HepG2 (cell line): ENCODE measurements at regions not wholly inside any gene's neighbourhood (a gene's known extent, or its start where the extent isn't known, plus 50 kb on each side); places are given as distances from the start of the nearest gene placed in this dataset.

Source experiments
- GLI4 ChIP-seq: sonication (generic); formaldehyde crosslinking; IDR thresholded peaks from 2 replicates; pipeline ENCODE4 v1.5.1; 2020; ENCODE audit warnings: missing genetic modification reagents, mild to moderate bottlenecking, moderate library complexity, borderline replicate concordance
- KDM2A ChIP-seq: sonication (generic); formaldehyde crosslinking; IDR thresholded peaks from 2 replicates; pipeline ENCODE4 v1.4.0; 2020; ENCODE audit warnings: low read depth, missing genetic modification reagents, borderline replicate concordance
- POLR2AphosphoS5 ChIP-seq: IDR thresholded peaks from 2 replicates; pipeline ENCODE4 v1.6.1; 2012; ENCODE audit warnings: low read depth, low read length
- TCF12 ChIP-seq, 2 experiments: fragments of 450-650 bp in 1 of 2; sonication (generic) in 1 of 2; formaldehyde crosslinking in 1 of 2; IDR thresholded peaks; 2 replicates each; pipeline versions ENCODE4 v1.6.1 to v1.8.0; 2017 to 2022; ENCODE audit warnings: antibody characterized with exemption in 1 of 2, mild to moderate bottlenecking in 1 of 2, missing genetic modification reagents in 1 of 2, moderate library complexity in 1 of 2
- ZNF510 ChIP-seq: sonication (generic); formaldehyde crosslinking; IDR thresholded peaks from 2 replicates; pipeline ENCODE4 v1.4.0; 2020; ENCODE audit warnings: low read depth, mild to moderate bottlenecking, missing genetic modification reagents
- TF ChIP-seq, protein P1 (sequence below): sonication (generic); formaldehyde crosslinking; IDR thresholded peaks from 2 replicates; pipeline ENCODE4 v1.4.0; 2020; ENCODE audit warnings: missing genetic modification reagents
- TF ChIP-seq, protein P2 (sequence below): sonication (generic); formaldehyde crosslinking; IDR thresholded peaks from 2 replicates; pipeline ENCODE4 v1.4.0; 2020; ENCODE audit warnings: missing genetic modification reagents; ENCODE audit errors: not compliant biosample characterization
- TF ChIP-seq, protein P3 (sequence below): sonication (generic); formaldehyde crosslinking; IDR thresholded peaks from 2 replicates; pipeline ENCODE4 v1.4.0; 2020; ENCODE audit warnings: missing genetic modification reagents

DNA sequence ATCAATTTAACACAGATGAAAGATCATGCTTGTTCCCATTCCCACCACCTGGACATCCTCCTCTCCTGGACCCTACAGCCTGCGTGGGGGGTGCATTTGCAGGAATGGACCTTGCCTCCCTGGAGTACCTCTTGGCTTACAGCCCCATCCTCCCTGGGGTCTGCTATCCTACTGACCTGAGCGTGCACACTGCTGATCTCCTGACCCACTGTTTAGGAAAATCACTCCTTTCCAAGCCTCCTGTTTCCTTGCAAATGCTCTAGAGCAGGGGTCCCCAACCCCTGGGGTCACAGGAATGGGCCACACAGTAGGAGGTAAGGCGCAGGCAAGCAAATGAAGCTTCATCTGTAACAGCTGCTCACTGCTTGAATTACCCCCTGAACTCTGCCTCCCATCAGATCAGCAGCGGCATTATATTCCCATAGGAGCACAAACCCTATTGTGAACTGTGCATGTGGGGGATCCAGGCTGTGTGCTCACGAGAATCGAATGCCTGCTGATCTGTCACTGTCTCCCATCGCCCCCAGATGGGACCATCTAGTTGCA, 88.2 kb upstream of the SEPTIN5 start:
- TF ChIP-seq, protein P1, sequence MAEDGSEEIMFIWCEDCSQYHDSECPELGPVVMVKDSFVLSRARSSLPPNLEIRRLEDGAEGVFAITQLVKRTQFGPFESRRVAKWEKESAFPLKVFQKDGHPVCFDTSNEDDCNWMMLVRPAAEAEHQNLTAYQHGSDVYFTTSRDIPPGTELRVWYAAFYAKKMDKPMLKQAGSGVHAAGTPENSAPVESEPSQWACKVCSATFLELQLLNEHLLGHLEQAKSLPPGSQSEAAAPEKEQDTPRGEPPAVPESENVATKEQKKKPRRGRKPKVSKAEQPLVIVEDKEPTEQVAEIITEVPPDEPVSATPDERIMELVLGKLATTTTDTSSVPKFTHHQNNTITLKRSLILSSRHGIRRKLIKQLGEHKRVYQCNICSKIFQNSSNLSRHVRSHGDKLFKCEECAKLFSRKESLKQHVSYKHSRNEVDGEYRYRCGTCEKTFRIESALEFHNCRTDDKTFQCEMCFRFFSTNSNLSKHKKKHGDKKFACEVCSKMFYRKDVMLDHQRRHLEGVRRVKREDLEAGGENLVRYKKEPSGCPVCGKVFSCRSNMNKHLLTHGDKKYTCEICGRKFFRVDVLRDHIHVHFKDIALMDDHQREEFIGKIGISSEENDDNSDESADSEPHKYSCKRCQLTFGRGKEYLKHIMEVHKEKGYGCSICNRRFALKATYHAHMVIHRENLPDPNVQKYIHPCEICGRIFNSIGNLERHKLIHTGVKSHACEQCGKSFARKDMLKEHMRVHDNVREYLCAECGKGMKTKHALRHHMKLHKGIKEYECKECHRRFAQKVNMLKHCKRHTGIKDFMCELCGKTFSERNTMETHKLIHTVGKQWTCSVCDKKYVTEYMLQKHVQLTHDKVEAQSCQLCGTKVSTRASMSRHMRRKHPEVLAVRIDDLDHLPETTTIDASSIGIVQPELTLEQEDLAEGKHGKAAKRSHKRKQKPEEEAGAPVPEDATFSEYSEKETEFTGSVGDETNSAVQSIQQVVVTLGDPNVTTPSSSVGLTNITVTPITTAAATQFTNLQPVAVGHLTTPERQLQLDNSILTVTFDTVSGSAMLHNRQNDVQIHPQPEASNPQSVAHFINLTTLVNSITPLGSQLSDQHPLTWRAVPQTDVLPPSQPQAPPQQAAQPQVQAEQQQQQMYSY, result no peak
- TF ChIP-seq TCF12 (IDR thresholded peaks at IDR 0.05) (no peak), TCF12 (CRISPR knock-in tag; IDR thresholded peaks at IDR 0.05) (no peak), GLI4 (CRISPR knock-in tag) (no peak), POLR2AphosphoS5 (no peak), KDM2A (CRISPR knock-in tag) (no peak), ZNF510 (CRISPR knock-in tag) (no peak)
- TF ChIP-seq, protein P2, sequence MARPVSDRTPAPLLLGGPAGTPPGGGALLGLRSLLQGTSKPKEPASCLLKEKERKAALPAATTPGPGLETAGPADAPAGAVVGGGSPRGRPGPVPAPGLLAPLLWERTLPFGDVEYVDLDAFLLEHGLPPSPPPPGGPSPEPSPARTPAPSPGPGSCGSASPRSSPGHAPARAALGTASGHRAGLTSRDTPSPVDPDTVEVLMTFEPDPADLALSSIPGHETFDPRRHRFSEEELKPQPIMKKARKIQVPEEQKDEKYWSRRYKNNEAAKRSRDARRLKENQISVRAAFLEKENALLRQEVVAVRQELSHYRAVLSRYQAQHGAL (CRISPR knock-in tag), result no peak
- TF ChIP-seq, protein P3, sequence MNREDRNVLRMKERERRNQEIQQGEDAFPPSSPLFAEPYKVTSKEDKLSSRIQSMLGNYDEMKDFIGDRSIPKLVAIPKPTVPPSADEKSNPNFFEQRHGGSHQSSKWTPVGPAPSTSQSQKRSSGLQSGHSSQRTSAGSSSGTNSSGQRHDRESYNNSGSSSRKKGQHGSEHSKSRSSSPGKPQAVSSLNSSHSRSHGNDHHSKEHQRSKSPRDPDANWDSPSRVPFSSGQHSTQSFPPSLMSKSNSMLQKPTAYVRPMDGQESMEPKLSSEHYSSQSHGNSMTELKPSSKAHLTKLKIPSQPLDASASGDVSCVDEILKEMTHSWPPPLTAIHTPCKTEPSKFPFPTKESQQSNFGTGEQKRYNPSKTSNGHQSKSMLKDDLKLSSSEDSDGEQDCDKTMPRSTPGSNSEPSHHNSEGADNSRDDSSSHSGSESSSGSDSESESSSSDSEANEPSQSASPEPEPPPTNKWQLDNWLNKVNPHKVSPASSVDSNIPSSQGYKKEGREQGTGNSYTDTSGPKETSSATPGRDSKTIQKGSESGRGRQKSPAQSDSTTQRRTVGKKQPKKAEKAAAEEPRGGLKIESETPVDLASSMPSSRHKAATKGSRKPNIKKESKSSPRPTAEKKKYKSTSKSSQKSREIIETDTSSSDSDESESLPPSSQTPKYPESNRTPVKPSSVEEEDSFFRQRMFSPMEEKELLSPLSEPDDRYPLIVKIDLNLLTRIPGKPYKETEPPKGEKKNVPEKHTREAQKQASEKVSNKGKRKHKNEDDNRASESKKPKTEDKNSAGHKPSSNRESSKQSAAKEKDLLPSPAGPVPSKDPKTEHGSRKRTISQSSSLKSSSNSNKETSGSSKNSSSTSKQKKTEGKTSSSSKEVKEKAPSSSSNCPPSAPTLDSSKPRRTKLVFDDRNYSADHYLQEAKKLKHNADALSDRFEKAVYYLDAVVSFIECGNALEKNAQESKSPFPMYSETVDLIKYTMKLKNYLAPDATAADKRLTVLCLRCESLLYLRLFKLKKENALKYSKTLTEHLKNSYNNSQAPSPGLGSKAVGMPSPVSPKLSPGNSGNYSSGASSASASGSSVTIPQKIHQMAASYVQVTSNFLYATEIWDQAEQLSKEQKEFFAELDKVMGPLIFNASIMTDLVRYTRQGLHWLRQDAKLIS, result no peak
